ENCODE measurements at regions not wholly inside any gene's neighbourhood (a gene's known extent, or its start where the extent isn't known, plus 50 kb on each side); places are given as distances from the start of the nearest gene placed in this dataset.

DNA sequence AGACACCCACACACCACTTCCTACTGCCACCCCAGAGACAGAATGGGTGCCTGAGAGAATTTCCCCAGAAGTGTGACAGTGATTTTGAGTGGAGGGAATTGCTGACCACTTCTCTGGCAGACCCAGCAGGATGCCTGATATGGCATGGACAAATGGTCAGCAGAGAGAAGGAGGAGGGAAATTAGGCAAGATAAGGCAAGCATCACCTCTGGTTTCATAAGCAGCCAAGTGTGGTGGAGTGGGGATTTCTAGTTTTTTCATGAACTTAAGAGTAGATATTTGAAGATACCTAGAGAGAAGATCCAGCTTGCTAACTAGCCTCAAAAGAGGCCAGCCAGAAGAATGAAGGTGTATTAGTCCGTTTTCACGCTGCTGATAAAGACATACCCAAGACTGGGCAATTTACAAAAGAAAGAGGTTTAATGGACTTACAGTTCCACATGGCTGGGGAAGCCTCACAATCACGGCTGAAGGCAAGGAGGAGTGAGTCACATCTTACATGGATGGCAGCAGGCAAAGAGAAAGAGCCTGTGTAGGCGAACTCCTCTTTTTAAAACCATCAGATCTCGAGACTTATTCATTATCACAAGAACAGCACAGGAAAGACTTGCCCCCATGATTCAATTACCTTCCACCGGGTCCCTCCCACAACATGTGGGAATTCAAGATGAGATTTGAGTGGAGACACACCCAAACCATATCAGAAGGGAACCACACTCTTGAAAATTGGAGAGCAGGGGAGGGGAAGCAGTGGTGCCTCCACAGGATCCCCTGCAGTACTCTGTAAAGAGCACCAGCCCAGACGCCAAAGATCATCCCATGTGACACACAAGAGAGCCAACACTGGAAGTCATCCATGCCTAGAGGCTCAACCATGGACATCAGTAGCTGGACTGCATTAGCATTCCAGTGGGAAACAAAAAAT, 64.2 kb downstream of the RBM43 start:
- no peak for DNase-seq

DNA sequence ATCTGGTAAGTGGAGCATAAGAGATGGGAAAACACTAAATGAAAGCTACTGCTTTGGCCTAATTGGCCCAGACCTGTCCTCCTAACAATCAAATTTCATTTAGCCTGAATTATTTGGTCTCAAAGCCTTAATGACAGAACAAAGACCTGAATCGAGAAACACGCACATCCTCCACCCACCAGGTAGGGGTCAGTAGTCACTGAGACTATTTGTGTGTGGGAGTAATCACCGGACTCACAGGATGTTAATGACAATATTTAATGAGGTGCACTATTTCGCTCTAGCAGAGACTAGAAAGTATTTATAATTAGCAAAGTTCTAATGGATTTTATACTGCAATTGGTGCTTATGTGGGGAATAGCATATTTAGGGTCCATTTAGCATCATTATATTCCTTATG, 68.1 kb downstream of the RBM43 start:
- no peak for DNase-seq

DNA sequence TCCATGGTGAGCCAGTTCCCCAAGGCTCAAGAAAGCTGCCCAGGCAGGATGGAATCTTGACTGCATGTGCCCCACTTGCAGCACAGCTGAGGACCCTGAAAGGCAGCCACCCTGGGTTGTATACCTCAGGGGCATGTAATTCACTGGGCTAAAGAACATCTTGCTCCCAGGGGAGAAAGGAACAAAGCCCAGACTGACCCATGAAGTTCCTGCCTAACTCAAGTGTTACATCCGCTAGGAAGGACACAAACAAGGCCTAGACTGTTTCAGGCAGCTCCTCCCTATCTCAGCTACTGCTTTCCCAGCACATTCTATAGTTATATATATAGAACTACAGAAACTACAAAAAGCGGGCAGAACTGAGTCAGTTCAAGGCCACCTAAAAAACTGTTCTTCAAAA, 69.0 kb downstream of the RBM43 start:
- DNase-seq = no peak

DNA sequence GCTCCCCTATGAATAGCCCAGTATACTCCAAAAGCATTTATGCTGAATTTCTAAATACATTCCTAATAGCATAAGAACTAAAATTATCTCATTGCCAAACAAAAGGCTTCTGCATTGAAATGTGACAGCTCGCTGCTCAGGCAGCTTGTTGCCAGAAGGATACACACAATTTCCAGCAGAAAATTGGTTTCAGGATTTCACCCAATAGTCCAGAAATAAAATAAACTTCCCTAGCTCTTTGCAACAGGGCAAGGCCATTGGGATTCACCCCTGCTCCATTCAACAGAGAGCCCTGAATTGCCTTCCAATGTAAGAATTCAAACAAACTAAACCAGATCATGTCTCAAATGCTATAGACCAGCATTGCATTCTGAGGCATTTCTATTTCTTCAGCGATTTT, 70.7 kb downstream of the RBM43 start:
- DNase-seq = no peak

DNA sequence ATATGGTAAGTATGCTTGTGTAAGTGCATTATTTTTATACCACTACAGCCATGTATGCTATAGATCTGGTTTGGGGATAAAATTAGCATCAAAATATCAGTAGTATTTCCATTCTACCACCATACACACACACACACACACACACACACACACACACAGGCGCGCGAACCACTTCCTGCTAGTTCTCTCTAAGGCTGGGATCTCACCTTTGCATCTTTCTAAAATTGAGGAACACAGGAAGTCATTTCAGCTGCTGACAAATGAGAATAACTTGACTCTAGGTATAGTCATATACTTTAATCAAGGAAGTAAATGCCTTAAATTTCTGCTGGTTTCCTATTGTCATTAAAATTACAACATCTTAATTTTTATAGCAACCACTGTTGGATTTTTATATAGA, 72.5 kb downstream of the RBM43 start:
- DNase-seq = no peak

DNA sequence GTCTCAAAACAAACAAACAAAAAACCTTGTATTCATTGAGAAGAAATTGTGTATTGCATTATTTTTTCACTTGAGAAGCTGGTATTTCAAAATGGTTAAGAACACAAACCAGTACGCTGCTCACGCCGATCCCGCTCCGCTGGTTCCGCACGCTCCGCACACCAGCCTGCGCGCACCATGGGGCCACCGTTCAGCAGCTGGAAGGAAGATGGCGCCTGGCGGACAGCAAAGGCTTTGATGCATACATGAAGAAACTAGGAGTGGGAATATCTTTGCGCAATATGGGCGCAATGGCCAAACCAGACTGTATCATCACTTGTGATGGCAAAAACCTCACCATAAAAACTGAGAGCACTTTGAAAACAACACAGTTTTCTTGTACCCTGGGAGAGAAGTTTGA, 75.7 kb downstream of the RBM43 start:
- no peak for DNase-seq

DNA sequence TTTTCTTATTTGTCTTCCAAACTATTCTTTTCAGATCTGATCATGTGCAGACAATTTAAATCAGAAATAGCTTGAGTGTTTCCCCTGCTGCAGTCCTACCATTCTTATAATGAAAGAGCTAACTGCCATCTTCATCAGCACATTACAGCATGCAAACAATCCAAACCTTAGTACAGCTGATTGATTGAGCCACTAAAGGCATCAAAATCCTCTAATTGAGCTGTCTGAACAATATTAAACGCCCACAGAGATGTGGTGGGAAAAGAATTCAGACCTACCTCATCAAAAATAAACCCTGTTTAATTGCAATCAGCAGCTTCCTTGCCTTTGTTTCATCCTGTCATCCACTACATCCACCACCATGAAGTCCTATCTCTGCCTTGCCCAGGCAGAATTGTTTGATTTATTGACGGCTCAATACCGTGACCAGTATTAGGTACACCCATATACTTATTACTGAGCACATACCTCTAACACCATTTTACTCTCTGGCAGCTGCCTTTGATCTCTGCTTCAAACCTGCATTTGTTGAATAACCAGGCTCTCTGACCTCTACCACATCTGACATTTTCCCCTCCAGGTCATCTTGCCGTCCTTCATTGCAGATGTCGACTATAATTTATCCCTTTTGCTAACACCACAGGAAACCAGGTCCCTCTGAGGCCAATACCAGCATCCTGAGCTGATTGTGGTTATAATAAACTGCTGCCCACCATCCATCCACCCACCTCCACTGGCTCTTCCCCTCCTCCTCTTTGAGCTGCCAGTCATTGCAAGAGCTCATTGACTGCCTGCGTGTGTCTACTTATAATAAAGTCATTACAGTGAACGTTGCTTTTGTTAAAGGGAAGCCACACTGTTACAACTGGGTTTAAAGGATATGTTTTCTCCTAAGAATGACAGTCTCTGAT, 78.5 kb downstream of the RBM43 start:
- no peak for DNase-seq

DNA sequence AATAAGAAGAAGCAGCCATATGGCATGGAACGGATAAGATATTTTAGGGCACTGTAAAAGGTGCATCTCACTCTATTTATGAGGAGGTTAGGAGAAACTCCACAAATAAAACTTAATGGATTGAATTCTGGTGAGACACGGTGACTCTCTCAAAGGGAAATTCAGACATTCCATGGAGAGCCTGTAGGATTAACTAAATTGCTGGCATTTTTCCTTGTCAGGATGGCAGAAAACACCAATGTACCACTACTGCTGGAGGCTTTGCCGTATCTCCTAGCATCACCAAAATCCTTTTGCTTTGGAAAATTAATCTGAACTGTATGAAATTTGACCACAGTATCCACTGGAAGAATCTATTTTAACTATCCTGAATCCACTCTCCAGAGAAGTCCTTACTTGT, 79.3 kb downstream of the RBM43 start:
- DNase-seq = no peak

DNA sequence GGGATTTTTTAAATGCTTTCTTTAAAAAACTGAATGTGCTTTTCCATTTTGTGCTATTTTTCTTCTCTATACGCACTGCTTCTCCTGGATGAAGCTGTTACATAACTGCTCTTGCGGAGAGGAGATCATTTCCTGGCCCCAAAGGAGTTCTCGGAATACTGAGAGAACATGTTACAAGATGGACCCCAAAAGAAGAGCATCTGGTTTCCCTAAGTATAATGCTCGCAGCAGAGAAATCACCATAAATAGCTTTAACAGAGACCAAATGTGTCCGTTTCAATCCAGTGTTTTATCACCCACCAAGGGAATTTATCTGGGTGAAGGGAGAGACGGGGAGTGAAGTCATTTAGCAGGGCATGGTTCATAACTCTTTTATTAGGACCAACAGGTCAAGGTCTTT, 80.1 kb downstream of the RBM43 start:
- DNase-seq = no peak

DNA sequence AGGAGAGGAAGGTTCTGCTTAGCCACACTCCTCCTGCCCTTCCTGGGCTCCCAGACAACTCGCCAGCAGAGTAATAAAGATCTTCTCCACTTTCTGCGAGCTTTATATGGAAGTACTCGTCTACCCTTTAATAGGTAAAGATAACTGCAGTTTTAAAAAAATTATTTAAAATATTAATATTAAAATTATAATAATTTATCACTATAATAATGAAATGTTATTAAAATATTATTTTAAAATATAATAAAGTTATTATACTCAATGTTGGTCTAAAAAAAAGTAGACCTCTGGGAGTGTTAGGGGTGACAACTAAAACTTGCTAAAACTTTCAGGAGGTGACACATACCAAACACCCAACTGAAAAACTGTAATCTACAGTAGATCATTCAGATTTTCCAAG, 81.5 kb downstream of the RBM43 start:
- no peak for DNase-seq

DNA sequence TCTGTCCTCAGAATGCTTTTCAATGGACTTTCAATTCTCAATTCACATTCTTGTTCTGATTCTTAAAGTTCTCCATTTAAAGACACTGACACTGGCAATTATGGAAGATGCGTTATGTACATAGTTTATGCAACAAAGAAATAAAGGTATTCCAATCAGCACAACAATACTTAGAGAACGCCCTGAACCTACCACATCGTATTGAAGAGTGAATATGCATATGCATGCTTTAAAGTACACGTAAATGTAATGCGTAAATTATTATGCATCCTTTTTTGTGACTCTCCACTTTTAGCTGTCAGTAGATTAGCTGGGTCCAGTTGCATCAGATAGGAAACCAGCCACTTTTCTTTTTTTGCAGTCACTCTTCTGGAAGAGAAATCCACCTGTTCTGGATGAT, 83.5 kb downstream of the RBM43 start:
- DNase-seq = no peak

DNA sequence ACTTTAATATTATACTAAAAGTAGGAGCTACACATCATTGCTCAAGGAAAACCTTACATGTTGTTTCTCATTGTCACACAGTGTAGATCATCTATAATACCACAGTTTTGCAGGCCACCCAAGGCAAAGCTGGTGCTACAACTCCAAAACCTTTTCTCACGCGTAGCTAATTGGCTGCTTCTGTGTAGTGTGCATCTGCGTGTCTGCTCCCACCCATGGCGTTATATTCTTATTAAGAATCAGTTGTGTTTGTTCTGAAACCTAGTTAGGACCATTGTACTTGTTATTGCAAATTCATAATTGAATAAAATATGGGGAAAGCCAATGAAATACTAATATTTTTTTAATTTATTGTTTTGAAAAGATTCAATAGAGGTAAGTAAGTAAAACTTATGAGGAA, 83.9 kb downstream of the RBM43 start:
- DNase-seq = no peak

DNA sequence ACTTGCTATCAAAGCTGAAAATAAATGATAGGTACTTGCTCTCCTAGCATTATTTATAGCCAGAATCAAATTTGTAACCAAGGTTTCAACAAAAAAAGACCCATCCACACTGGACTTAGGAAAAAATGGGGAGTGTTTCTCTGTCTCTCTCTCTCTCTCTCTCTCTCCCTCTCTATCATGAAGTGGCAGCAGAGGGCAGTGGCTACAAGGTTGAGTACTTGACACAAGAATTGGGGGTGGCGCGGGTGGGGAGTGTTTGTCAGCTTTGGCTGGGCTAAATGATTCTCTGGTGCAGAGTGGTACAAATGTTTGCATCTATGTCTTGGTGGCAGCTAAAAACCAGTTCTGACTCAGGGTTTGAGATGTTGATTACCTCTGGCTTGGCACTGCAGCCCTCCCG, 85.0 kb downstream of the RBM43 start:
- DNase-seq = no peak

DNA sequence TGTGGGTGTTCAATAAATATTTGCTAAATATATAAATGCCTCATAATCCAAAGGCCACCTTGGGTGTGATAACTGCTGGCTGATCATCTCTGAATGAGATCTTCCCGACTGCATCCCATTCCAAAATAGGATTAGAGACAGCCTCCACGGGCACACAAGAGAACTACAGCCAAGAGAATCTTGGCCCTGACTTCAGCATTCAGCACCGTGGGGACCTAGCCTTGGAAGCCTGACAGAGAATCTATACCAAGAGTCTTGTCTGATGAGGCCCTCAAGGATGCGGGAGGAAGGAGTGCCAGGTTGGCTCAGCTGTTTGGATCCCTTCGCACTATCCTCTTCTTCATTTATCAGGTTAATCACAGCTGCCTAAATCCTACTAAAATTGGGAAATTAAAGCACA, 85.8 kb downstream of the RBM43 start:
- DNase-seq = no peak

DNA sequence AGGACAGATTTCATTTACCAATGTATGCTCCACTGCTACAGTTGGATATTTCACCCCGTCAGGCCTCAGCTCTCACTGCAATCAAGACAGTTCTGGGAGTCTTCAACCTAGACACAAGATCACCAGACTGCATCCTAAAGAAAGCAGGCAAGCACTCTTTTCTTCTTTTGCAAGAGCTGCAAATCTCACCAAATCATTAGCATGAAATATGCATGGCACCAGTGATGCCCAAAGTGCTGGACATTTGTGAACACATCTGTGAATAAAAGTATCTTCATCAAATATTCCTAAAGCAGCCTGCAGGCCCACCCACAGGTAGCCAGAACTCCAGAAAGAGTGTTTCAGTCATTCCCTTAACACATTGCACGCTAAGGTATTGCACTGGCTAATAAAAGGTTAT, 87.5 kb downstream of the RBM43 start:
- DNase-seq = no peak

DNA sequence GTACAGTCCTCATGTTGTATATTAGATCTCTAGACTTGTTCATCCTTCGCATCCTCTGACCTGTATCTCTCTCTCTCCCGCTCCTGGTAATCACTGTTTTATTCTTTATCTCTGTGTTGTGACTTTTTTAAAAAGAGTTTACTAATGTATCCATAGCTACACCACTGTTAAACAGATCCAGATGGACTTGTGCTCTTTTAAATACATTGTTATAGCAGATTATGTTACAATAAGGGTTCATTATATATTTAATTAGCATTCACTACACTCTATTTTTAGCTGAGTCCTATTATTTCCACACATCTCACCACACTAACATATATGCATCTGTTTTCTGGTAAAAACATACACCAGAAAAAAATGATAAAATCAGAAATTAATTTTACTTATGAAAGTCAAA, 90.5 kb downstream of the RBM43 start:
- DNase-seq = no peak

DNA sequence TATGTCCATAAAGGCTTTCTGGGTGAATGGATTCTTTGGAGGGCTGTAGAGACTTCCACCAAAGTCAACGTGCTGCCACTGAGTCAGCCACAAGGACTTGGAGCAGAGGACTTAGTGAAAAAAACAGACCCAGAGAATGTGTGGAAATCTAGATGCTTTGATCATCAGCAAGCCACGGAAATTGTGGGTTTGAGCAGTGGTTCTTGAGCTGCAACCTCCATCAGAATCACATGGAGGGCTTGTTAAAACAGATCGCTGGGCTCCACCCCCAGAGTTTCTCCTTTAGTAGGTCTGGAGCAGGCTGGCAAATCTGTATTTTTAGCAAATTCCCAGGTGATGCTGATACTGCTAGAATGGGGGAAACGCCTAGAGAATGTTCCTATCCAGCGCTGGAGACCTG, 95.3 kb downstream of the RBM43 start:
- DNase-seq = no peak

DNA sequence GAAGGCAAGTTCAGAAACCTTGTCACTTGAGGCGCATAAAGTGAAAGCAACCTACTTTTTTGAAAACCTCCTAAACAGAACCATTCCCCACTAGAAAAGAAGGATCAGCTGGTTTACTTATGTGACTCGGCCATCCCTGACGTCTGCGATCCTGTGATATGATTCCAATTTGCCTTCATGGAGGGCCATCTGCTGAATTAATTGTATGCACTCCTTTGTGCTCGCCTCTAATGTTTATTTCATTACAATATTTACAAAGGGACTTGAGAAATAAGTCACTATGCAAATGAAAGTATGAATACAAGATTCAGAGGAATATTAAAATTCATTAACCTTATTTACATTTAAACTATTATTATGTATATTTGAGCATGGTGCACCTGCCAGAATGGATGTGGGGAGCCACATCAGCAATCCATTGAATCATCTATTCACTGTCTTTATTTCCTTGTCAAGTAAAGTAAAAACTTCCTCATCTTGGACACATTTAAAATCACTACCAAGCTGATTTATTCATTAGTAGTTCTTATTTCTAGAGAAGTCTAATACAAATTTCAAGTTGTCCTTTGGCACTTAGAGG, 96.5 kb downstream of the RBM43 start:
- no peak for DNase-seq

DNA sequence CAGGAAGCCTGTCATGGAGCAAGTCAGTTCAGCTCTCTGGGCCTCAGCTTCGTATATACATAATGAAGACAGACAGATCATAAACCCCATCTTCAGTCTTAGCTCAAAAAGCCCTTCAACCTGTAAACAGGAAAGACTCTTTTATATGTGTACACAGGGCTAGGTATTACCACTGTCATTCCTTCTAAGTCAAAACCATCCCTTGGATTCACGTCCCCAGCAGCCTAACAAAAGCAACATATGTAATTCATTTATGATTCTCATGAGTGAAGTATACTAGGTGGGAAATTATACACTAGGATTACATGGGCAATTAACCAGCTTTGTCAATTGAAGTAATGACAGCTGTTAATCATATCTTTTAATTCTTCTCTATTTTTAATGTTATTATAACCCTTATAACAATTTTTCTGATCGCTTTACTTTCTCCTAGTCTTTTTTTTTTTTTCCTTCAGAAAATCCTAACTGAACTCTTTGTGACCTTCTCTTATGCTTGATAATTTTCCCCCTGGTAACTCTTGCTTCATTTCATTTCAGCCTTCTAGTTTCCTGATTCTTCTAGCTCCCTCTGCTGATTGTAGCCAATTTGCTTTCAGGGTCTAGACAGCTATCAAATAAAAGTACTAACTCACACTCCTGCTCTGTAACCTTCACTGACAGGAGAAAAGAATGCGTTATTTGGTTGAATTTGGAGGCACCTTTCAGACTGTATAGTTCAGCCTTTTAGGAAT, 99.7 kb downstream of the RBM43 start:
- DNase-seq = no peak

DNA sequence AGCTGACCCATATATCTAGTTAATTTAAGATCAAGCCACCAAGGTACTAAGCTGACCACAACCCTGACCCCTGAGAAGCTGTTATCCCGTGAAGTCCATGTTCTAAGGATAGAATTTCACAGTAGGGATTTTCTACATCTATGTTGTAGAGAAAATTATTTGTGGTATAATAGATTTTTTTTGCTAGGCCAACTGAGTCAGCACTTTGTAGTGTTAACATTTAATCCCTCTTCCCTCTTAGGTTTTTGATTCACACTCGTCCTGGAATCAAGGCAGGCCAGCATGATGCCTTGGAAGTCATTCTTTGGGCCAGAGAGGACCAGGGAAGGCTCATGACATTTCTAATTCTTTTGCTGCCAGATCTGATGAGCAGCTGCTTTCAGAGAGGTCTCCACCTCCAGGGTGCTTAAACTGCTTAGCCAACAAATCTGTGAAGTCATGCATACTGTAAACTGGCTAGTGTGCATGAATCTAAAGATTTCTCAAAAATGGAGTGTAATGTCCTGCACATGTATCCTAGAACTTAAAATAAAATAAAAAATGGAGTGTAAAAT, 102.5 kb downstream of the RBM43 start:
- no peak for DNase-seq

DNA sequence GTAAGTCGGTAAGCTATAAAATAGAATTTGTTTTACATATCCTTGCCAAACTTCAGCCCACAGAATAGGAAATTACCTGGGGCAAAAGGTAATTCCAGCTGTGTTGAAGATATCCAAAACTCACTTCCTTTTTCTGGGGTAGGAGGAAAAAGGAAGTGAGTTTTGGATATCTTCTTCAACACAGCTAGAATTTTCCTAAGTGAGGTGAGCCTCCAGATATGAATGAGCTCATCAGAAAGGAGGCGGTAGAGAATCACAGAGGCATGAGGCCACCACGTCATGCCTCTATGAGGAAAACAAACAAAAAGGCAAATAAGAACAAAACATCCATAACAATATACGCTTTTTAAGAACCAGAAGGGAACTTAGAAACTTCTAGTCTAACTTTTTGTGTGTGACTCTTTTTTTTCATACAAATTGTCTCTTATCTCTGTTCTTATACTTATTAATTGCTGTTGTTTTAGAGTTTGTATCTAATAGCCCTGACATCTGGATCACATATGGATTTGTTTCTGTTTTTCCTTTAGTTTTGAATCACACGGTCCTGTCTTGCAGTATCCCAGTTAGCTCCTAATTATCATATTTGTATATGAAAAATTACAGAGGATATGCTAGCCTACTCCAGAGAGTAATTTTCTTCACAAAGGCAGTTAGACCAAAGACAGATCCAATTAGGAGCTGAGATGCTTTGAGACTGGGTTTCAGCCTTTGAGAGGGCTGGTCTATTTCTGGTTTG, 104.5 kb downstream of the RBM43 start:
- no peak for DNase-seq

DNA sequence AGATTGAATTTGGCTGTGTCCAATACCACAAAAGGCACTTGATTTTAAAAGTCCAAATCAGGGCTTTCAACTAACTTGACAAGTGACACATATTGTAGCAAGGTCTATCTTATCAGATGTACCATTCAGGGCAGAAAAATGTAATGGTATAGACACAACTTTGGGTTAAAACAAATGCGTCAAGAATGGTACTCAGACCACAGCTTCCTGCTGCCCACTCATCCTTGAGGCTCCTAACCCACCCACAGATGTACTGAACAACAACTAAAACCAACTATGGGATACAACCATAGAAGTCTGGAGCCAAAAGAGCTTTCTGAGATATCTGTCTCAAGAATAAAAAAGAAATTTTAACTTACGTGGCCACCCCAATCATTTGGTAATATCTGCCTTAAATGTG, 105.2 kb downstream of the RBM43 start:
- no peak for DNase-seq

Data from activated CD4-positive, alpha-beta T cell treated with anti-CD3 and anti-CD28 coated beads, Interleukin-2, amount 50 U/mL, for 4 hours (primary cell).